AML-193 (cell line): ENCODE measurements at regions not wholly inside any gene's neighbourhood (a gene's known extent, or its start where the extent isn't known, plus 50 kb on each side); places are given as distances from the start of the nearest gene placed in this dataset.
"Not testable (repeated sequence)": the region's sequence is repeated elsewhere in the genome, so short reads cannot be mapped to it uniquely, and the experiment has no call there.

ENCODE experiments used
- DNase-seq, 2 experiments: peaks; one replicate each; lab custom pipeline; 2025; lab: John Stamatoyannopoulos, UW

- DNase-seq, result no peak
Observed at GRCh38 chr7:130947792-130948580, 214.0 kb upstream of the KLF14 start.

GRCh38 chr7:130948822-130949221 lies 214.8 kb upstream of the KLF14 start:
- no peak for DNase-seq

DNA sequence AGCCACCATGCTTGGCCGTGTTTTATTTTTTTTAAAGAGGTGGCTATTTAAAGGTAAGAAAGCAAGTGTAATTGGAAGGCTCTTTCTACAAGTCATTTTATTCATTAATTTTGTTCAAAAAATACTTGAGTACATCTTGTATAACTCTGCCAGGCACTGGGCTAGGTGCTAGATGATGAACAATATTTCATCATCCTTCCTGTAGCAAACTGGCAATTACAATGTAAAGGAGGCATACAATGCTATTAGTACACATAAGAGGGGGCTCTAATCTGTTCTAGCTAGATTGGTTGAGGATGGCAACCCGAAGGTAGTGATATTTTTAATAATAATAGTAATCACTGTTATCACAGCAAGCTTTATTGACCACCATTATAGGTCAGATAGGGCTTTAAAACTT lies 215.5 kb upstream of the KLF14 start:
- DNase-seq, result no peak

GRCh38 chr7:130950054-130950453 lies 216.0 kb upstream of the KLF14 start:
- DNase-seq, result no peak

GRCh38 chr7:130950741-130951140 lies 216.7 kb upstream of the KLF14 start:
- DNase-seq, result no peak

GRCh38 chr7:130951303-130951975 lies 217.4 kb upstream of the KLF14 start:
- DNase-seq, result no peak

GRCh38 chr7:130951976-130952876 lies 218.2 kb upstream of the KLF14 start:
- no peak for DNase-seq

DNA sequence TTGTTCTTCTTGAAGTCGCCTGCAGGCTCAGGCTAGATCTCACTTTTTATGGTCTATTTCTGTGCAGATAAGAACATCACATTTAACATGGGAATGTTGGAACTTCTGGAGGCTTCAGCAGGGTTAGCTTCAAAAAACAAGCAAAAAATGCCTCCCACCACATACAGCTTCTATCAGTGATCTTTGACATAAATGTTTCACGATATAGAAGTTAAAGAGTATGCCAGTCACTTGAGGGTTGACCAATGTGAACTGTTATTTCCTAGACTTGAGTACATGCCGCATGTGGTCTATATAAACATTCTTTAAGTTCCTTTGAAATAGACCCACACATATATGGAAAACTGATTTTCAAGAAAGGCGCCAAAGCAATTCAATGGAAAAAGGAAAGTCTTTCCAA lies 219.2 kb upstream of the KLF14 start:
- DNase-seq, result no peak

DNA sequence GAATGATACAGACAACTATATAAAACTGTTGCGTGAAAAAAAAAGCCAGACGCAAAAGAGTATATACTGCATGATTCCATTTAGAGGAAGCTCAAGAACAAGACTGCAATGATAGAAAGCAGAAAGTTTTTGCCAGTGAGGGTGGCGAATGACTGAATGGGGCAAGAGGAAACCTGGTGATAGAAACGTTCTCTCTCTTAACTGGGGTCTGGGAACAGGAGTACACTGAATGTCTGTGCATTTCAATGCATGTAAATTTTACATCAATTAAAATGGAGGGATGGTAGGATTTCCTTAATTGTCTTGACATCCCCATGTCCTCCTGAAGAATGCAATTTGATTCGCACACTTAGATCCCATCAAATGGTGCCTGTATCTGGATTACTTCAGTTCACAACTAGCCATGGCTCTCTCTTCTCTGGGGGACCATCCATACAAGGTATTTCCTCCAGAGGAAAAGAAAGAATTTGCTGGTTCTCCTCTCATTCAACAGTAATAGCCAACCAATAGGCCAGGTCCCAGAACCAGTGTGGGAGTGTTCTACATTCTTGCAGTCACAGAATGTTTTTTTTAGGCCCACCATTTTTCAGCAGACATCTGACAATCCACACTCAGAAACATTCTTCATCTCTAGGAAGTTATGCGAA lies 221.0 kb upstream of the KLF14 start:
- DNase-seq, result no peak

DNA sequence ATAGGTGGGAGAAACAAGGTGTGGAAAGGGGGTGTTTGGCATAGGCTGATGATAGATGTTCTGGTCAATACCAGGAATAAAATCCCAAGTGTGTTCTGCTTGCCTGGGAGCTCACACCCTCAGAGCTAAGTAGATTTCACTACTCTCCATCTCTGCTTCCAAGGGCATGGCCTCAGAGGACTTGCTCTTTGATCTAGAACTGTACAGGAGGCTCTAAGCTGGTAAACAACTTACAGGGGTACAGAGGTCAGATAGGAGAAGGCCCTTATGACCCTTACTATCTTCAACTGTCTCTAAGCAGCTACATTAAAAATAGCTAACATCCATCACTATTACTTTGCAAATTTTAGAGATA lies 221.5 kb upstream of the KLF14 start:
- no peak for DNase-seq

DNA sequence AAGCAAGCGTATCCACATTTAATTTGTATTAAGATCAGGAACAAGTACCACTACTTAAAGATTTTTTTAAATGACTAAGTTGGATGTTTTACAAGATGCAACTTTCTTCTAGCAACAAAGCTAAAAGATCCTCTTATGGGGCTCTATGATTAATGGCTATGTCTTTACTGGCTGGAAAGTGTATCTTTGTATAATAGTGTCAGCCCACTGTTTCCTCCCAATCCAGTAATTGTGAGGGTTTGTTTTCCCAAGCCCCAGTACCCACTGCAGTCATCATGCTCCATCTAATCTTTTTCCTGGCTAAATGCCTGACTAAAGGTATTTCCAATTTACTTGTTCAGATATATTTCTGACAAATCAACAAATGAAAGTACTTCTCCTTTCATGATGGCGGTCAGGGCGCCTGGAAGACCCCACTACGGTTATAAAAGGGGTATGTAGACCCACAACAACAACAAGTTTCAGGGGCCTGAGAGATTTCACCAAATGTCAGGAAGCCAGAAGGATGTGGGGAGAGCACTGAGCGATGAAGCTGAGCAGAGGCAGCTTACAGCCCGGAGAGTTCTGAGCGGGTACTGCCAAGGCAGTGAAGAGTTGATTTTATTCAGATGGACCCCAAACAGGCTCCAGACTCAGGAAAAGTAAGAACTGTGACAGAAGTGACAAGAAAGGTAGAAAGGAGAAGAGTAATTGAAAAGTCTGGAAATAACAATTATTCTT lies 222.6 kb upstream of the KLF14 start:
- no peak for DNase-seq

GRCh38 chr7:130957137-130957513 lies 223.1 kb upstream of the KLF14 start:
- DNase-seq, result no peak

DNA sequence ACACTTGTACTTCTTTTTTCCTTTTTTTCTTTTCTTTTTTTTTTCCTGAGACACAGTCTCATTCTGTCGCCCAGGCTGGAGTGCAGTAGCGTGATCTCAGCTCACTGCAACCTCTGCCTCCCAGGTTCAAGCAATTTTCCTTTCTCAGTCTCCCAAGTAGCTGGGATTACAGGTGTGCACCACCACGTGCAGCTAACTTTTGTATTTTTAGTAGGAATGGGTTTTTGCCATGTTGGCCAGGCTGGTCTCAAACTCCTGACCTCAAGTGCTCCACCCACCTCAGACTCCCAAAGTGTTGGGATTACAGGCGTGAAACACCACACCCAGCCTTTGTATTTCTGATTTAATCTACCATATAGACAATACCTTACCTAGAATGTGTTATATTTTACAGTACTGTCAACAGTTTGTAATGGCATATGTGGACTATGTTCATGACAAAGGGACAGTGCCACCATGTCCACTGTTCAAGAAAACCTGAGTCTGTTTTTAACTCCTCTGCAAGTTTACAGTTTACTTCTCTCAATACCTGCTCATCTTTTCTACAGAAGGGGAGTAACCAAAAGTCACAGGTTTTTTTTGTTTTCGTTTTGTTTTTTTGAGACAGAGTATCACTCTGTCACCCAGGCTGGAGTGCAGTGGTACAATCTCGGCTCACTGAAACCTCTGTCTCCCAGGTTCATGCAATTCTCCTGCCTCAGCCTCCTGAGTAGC lies 223.9 kb upstream of the KLF14 start:
- DNase-seq, result not testable (repeated sequence)

GRCh38 chr7:130958846-130959245 lies 224.8 kb upstream of the KLF14 start:
- no peak for DNase-seq

DNA sequence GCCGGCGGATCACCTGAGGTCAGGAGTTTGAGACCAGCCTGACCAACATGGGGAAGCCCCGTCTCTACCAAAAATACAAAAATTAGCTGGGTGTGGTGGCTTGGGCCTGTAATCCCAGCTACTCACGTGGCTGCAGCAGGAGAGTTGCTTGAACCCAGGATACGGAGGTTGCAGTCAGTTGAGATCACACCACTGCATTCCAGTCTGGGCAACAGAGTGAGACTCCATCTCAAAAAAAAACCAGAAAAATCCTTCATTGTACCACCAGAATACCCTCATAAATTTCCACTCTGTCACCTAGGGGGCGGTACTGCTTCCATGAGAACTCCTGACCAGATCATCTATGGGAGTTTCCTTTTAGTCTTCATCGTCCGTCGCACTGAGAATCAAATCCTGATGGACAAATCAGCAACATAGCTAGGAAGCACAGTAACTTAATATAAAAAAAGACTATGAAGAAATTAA lies 225.8 kb upstream of the KLF14 start:
- DNase-seq, result no peak

- peak in 1 of 2 experiments; percentile 3 for DNase-seq
Observed at GRCh38 chr7:130960208-130960988, 226.4 kb upstream of the KLF14 start.

- no peak for DNase-seq
Observed at GRCh38 chr7:130961128-130961601, 227.2 kb upstream of the KLF14 start.

DNA sequence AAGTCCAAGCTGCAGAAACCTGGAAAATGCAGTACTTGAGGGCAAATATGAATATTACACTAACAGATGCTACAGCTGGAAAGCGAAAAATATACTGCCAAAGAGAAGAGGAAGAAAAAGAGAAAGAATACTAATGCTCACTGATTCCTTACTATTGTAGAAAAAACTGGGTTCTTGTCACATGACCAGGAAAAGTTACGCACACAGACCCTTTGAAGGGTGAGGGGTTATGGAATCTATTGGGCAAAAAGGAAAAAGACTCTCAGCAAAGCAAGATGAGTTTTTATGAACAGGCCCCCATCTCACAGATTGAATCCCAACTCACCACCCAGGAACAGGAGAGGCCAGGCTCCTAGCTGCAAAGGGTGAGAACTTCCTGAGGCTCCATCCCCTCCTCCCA lies 228.1 kb upstream of the KLF14 start:
- no peak for DNase-seq

DNA sequence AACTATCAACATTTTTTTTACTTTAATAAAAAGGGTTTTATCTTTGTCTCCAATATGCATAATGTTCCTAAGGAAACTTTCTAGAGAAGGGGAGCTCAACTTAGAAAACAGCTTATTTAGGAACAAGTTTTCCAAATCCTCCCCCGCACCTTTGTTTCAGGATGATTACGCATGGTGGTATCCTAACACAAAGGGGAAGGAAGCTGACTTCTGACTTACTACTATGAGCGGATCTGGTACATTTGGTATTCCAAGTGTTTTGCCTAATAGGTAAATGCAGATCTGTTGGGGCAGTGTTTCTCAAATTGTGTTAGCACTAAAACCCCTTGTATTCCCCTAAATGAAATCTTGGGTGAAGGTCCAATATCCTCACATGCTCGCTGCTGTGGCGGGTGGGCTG lies 229.3 kb upstream of the KLF14 start:
- DNase-seq, result no peak

- no peak for DNase-seq
Observed at GRCh38 chr7:130965515-130965914, 231.5 kb upstream of the KLF14 start.
